Stimulated activated CD4-positive, alpha-beta T cell treated with anti-CD3 and anti-CD28 coated beads, Interleukin-12 subunit alpha, Interleukin-12 subunit beta, amount 100 ng/mL, for 48 hours (primary cell): ENCODE measurements at regions not wholly inside any gene's neighbourhood (a gene's known extent, or its start where the extent isn't known, plus 50 kb on each side); places are given as distances from the start of the nearest gene placed in this dataset.
"Not testable (repeated sequence)": the region's sequence is repeated elsewhere in the genome, so short reads cannot be mapped to it uniquely, and the experiment has no call there.

Experiments used
- DNase-seq, 3 donors: peaks; one replicate each; pipeline ENCODE4 v3.0.0-alpha.2; 2020; ENCODE audit warnings: low read depth in 2 of 3, low spot score in 1 of 3

GRCh38 chr3:124651416-124651815, 78.8 kb upstream of the UMPS start:
- DNase-seq = not testable (repeated sequence)

- no peak for DNase-seq
Measured at GRCh38 chr3:124652009-124652408, 78.2 kb upstream of the UMPS start.

- DNase-seq = no peak
Measured at GRCh38 chr3:124653071-124653796, 77.0 kb upstream of the UMPS start.

- DNase-seq = no peak
Measured at GRCh38 chr3:124653797-124654469, 76.3 kb upstream of the UMPS start.

GRCh38 chr3:124654470-124654845, 75.8 kb upstream of the UMPS start:
- no peak for DNase-seq

DNA sequence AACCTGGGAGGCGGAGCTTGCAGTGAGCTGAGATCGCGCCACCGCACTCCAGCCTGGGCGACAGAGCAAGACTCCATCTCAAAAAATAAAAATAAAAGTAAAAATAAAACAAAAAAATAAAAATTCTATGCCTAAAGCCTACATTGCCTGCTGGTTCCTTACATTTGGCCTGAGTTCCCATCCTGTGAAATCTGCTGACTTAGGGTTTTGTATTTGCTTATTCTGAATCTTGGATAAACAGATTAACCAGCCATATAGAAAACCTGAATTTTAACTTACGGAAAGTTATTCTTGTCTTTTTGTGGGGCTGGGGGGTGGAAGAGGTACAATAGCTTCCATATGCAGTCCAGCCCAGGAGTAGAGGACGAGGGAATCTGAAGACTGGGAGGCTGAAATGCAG, 73.7 kb upstream of the UMPS start:
- DNase-seq = no peak

GRCh38 chr3:124657138-124657537, 73.1 kb upstream of the UMPS start:
- DNase-seq = no peak

GRCh38 chr3:124658270-124658669, 72.0 kb upstream of the UMPS start:
- DNase-seq = no peak

GRCh38 chr3:124659175-124659574, 71.1 kb upstream of the UMPS start:
- no peak for DNase-seq

- DNase-seq = no peak
Measured at GRCh38 chr3:124660599-124660998, 69.7 kb upstream of the UMPS start.

DNA sequence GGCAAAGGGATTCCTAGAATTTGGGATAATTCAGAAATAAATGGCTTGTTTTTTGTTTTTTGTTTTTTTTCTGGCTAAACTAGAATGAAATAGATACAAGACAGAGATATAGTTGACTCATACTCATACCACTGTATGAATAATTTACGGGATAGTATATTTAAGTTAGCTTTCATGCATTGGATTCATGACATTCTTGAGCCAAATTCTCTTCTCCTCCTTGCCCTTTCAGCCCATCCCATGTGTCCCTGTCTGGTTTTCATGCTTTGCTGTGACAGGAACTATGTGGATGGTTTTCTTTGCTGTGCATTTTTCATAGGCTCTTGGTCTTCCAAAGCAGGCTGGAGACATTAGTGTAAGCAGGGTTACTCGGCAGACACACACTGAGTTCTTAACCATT, 66.6 kb upstream of the UMPS start:
- no peak for DNase-seq

- DNase-seq = no peak
Measured at GRCh38 chr3:124664804-124665203, 65.4 kb upstream of the UMPS start.

GRCh38 chr3:124666067-124666466, 64.2 kb upstream of the UMPS start:
- no peak for DNase-seq

GRCh38 chr3:124669470-124669869, 60.8 kb upstream of the UMPS start:
- DNase-seq = no peak

DNA sequence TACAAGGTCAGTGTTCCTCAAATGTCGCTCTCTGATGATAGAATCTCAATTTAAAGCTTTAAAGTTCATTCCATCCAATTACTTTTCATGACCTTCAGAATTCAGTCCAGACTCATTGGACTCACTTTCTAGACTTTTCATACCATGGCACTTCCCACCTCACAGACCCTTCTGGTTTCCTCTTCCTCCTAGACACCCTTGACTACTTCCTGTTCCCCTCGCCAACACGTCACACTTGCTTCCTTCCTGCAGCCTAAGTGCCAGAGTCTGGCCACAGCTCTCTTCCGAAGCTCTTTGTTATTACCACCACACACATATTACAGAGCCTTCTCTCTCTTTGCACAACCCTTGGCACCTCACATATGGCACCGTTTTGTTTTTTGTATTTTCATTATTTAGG, 59.1 kb upstream of the UMPS start:
- no peak for DNase-seq

- no peak for DNase-seq
Measured at GRCh38 chr3:124674336-124674735, 55.9 kb upstream of the UMPS start.

- DNase-seq = no peak
Measured at GRCh38 chr3:124676236-124676635, 54.0 kb upstream of the UMPS start.

DNA sequence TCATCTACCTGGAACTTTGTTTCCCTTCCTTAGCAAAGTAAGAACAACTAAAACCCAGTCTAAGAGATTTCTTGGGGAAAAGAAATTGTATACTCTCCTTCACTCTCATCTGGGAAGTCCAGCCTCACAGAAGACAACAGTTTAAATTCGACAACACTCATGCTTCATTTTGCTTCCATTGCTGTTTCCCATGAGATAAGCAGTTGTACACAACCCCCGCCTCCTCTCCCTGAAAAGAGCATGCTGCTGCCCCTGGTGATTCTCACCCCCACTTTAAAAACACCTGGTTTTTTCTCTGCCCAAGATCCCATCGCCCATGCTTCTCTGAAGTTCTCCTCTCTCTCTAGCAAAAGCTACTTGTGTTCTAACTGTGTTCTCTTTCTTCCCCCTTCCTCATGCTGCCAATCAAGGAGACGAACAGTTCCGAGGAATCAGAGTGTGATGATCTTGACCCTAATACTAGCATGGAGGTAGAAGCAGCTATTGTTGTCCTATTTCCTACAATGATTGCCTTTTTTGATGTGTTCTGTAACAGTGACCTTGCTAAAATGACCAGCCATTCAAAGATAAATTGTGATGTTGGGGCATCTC, 51.1 kb upstream of the UMPS start:
- DNase-seq = no peak
